ENCODE measurements at regions not wholly inside any gene's neighbourhood (a gene's known extent, or its start where the extent isn't known, plus 50 kb on each side); places are given as distances from the start of the nearest gene placed in this dataset.

- H3K4me3 Mint-ChIP-seq, result no peak overlapping the region
- POLR2A ChIA-PET, result no interaction called here
- no peaks in the 10 kb centered on the region for H3K36me3 Mint-ChIP-seq (ENCODE audit: low read depth)
- peaks cover 2% of the 10 kb centered on the region for H3K27me3 Mint-ChIP-seq
- H3K9me3 Mint-ChIP-seq, result no peaks in the 10 kb centered on the region
- intact Hi-C loops (cut with micrococcal nuclease), result no loop called here
- no peak for TF ChIP-seq CTCF (IDR thresholded peaks at IDR 0.05)
- DNase-seq (no peak), ATAC-seq (no peak)
- H3K4me1 Mint-ChIP-seq (ENCODE audit: low read depth), result peaks cover 2% of the 10 kb centered on the region
- no peak overlapping the region for H3K27ac Mint-ChIP-seq
- CTCF ChIA-PET, result no interaction called here
Observed at GRCh38 chr12:24697769-24698168, 251.1 kb downstream of the BCAT1 start.

- Mint-ChIP-seq H3K36me3 (ENCODE audit: low read depth) (no peaks in the 10 kb centered on the region), H3K27ac (no peak overlapping the region), H3K4me1 (ENCODE audit: low read depth) (peaks cover 2% of the 10 kb centered on the region), H3K27me3 (peaks cover 2% of the 10 kb centered on the region), H3K4me3 (no peak overlapping the region), H3K9me3 (no peaks in the 10 kb centered on the region)
- DNase-seq (no peak), ATAC-seq (no peak)
- no peak for TF ChIP-seq CTCF (IDR thresholded peaks at IDR 0.05)
- CTCF ChIA-PET, result interaction anchor here (0.6 kb wide), 1 partner anchor 28 kb away, joined by 3 read pairs; no protein-coding TSS in a partner anchor
- intact Hi-C loops (cut with micrococcal nuclease), result no loop called here
- POLR2A ChIA-PET, result no interaction called here
Observed at GRCh38 chr12:24697295-24697694, 251.6 kb downstream of the BCAT1 start.

- no peak for ATAC-seq
- Mint-ChIP-seq H3K4me3 (no peak overlapping the region), H3K27me3 (peaks cover 2% of the 10 kb centered on the region), H3K27ac (no peak overlapping the region), H3K9me3 (no peaks in the 10 kb centered on the region), H3K4me1 (ENCODE audit: low read depth) (peaks cover 2% of the 10 kb centered on the region), H3K36me3 (ENCODE audit: low read depth) (no peaks in the 10 kb centered on the region)
- intact Hi-C loops (cut with micrococcal nuclease), result no loop called here
- POLR2A ChIA-PET, result no interaction called here
- CTCF ChIA-PET, result interaction anchor here (0.6 kb wide), 1 partner anchor 28 kb away, joined by 3 read pairs; no protein-coding TSS in a partner anchor
- no peak for DNase-seq
- no peak for TF ChIP-seq CTCF (IDR thresholded peaks at IDR 0.05)
Observed at GRCh38 chr12:24696800-24697199, 252.1 kb downstream of the BCAT1 start.

GRCh38 chr12:24695657-24696329 is 253.1 kb downstream of the BCAT1 start:
- Mint-ChIP-seq H3K4me1 (ENCODE audit: low read depth) (no peaks in the 10 kb centered on the region), H3K27me3 (peaks cover 5% of the 10 kb centered on the region), H3K4me3 (no peak overlapping the region), H3K36me3 (ENCODE audit: low read depth) (no peaks in the 10 kb centered on the region), H3K9me3 (no peaks in the 10 kb centered on the region), H3K27ac (no peak overlapping the region)
- TF ChIP-seq CTCF (IDR thresholded peaks at IDR 0.05), result no peak
- intact Hi-C loops (cut with micrococcal nuclease), result no loop called here
- ATAC-seq, result no peak
- ChIA-PET CTCF (interaction anchor here (0.7 kb wide), 2 partner anchors 106 to 389 kb away, joined by 3 read pairs; no protein-coding TSS in a partner anchor), POLR2A (interaction anchor here (0.6 to 0.7 kb wide), 2 partner anchors 12 to 1937 kb away, joined by 3 read pairs; no protein-coding TSS in a partner anchor)
- DNase-seq, result no peak

GRCh38 chr12:24695103-24695502 is 253.8 kb downstream of the BCAT1 start:
- no peak for TF ChIP-seq CTCF (IDR thresholded peaks at IDR 0.05)
- ChIA-PET CTCF (interaction anchor here (0.7 kb wide), 1 partner anchor 105 kb away, joined by 3 read pairs; no protein-coding TSS in a partner anchor), POLR2A (no interaction called here)
- Mint-ChIP-seq H3K27me3 (peaks cover 5% of the 10 kb centered on the region), H3K36me3 (ENCODE audit: low read depth) (no peaks in the 10 kb centered on the region), H3K4me1 (ENCODE audit: low read depth) (no peaks in the 10 kb centered on the region), H3K27ac (no peak overlapping the region), H3K4me3 (no peak overlapping the region), H3K9me3 (no peaks in the 10 kb centered on the region)
- no peak for DNase-seq
- intact Hi-C loops (cut with micrococcal nuclease), result no loop called here
- ATAC-seq, result no peak
